B cell (primary cell): ENCODE measurements at regions not wholly inside any gene's neighbourhood (a gene's known extent, or its start where the extent isn't known, plus 50 kb on each side); places are given as distances from the start of the nearest gene placed in this dataset.

Experiments used
- EZH2 ChIP-seq: IDR thresholded peaks from 2 replicates; pipeline ENCODE4 v1.6.1; 2012; ENCODE audit warnings: borderline replicate concordance, low read depth, mild to moderate bottlenecking, moderate library complexity, low read length; ENCODE audit not compliant: insufficient read depth, poor library complexity, severe bottlenecking
- TF ChIP-seq, protein P1 (sequence below): fragments of 200-600 bp; IDR thresholded peaks from one replicate; pipeline ENCODE4 v1.8.0; 2022; ENCODE audit warnings: antibody characterized with exemption, mild to moderate bottlenecking

DNA sequence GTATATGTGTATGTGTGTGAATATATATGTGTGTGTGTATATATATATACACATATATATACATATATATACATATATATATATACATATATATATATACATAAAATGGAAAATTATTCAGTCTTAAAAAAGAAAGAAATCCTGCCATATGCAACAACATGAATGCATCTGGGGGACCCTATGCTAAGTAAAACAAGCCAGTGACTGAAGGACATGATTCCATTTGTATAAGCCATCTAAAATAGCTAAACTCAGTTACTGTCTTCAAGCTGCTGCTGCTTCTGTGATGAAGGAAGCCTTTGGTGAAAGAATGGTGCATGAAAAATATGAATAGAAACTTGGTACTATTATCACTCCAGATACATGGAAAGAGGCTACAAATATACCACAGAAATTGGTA, 118.6 kb downstream of the ATXN7L3B start:
- TF ChIP-seq, protein P1, sequence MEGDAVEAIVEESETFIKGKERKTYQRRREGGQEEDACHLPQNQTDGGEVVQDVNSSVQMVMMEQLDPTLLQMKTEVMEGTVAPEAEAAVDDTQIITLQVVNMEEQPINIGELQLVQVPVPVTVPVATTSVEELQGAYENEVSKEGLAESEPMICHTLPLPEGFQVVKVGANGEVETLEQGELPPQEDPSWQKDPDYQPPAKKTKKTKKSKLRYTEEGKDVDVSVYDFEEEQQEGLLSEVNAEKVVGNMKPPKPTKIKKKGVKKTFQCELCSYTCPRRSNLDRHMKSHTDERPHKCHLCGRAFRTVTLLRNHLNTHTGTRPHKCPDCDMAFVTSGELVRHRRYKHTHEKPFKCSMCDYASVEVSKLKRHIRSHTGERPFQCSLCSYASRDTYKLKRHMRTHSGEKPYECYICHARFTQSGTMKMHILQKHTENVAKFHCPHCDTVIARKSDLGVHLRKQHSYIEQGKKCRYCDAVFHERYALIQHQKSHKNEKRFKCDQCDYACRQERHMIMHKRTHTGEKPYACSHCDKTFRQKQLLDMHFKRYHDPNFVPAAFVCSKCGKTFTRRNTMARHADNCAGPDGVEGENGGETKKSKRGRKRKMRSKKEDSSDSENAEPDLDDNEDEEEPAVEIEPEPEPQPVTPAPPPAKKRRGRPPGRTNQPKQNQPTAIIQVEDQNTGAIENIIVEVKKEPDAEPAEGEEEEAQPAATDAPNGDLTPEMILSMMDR, result no peak
- no peak for TF ChIP-seq EZH2
